PC-9 (cell line): ENCODE measurements at regions not wholly inside any gene's neighbourhood (a gene's known extent, or its start where the extent isn't known, plus 50 kb on each side); places are given as distances from the start of the nearest gene placed in this dataset.
"Not testable (repeated sequence)": the region's sequence is repeated elsewhere in the genome, so short reads cannot be mapped to it uniquely, and the experiment has no call there.

Experiments used
- EZH2 ChIP-seq: fragments of 200-600 bp; sonication (generic); IDR thresholded peaks from 2 replicates; pipeline ENCODE4 v1.8.0; 2017; ENCODE audit warnings: antibody characterized with exemption, low read depth
- TF ChIP-seq, protein P1 (sequence below): fragments of 200-600 bp; sonication (generic); conservative IDR thresholded peaks from 2 replicates; pipeline ENCODE4 v1.6.1; 2017; ENCODE audit warnings: mixed run types, antibody characterized with exemption, mild to moderate bottlenecking, moderate library complexity

DNA sequence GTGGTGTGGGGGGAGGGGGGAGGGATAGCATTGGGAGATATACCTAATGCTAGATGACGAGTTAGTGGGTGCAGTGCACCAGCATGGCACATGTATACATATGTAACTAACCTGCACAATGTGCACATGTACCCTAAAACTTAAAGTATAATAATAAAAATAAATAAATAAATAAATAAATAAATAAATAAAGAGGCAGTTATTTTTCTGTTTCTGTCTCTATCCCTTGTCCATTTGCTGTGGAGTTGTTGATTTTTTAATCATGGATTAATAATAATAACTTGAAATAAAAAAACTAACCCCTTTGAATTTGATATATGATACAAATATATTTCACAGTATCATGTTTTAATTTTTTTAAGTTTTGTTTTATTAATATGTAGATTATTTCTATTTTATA lies 53.9 kb upstream of the CD93 start:
- TF ChIP-seq, protein P1, sequence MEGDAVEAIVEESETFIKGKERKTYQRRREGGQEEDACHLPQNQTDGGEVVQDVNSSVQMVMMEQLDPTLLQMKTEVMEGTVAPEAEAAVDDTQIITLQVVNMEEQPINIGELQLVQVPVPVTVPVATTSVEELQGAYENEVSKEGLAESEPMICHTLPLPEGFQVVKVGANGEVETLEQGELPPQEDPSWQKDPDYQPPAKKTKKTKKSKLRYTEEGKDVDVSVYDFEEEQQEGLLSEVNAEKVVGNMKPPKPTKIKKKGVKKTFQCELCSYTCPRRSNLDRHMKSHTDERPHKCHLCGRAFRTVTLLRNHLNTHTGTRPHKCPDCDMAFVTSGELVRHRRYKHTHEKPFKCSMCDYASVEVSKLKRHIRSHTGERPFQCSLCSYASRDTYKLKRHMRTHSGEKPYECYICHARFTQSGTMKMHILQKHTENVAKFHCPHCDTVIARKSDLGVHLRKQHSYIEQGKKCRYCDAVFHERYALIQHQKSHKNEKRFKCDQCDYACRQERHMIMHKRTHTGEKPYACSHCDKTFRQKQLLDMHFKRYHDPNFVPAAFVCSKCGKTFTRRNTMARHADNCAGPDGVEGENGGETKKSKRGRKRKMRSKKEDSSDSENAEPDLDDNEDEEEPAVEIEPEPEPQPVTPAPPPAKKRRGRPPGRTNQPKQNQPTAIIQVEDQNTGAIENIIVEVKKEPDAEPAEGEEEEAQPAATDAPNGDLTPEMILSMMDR: not testable (repeated sequence)
- TF ChIP-seq EZH2: not testable (repeated sequence)
